MCF 10A (cell line): ENCODE measurements at regions not wholly inside any gene's neighbourhood (a gene's known extent, or its start where the extent isn't known, plus 50 kb on each side); places are given as distances from the start of the nearest gene placed in this dataset.
A peak's percentile ranks its signal among the peaks of the same experiment; 100 is the strongest.

ENCODE experiments used
- BruUV-seq: library from RNA; stranded (reverse); fragments of 400-500 nt; replicated peaks from 2 replicates; lab custom pipeline; 2021; lab: Mats Ljungman, UMichigan
- CTCF ChIA-PET: fragments of 300-600 bp; sonication (Branson Sonifier 250); formaldehyde crosslinking; extraction: SDS; loops from one replicate; lab custom pipeline; 2021; ENCODE audit warnings: antibody characterized with exemption, inconsistent platforms; lab: Yijun Ruan, JAX
- POLR2A ChIA-PET: fragments of 300-600, 350-650 bp; sonication (Branson Sonifier 250); formaldehyde crosslinking; extraction: SDS; loops from one replicate; lab custom pipeline; 2020; ENCODE audit warnings: antibody characterized with exemption, inconsistent platforms; lab: Yijun Ruan, JAX
- DNase-seq: peaks from one replicate; pipeline ENCODE4 v3.0.0-alpha.2; 2018; ENCODE audit not compliant: unreplicated experiment
- H3K27ac Mint-ChIP-seq: one replicate; pipeline ENCODE4 v1.8.0; 2022; ENCODE audit warnings: mild to moderate bottlenecking, low read depth, mixed read lengths; ENCODE audit not compliant: unreplicated experiment
- H3K27me3 Mint-ChIP-seq: one replicate; pipeline ENCODE4 v1.8.0; 2022; ENCODE audit warnings: mixed read lengths; ENCODE audit not compliant: insufficient read depth, unreplicated experiment
- H3K36me3 Mint-ChIP-seq: one replicate; pipeline ENCODE4 v1.8.0; 2022; ENCODE audit warnings: mild to moderate bottlenecking, moderate library complexity, mixed read lengths; ENCODE audit not compliant: insufficient read depth, unreplicated experiment
- H3K4me1 Mint-ChIP-seq: one replicate; pipeline ENCODE4 v1.8.0; 2022; ENCODE audit warnings: mixed read lengths; ENCODE audit not compliant: insufficient read depth, unreplicated experiment
- H3K4me3 Mint-ChIP-seq: one replicate; pipeline ENCODE4 v1.8.0; 2022; ENCODE audit warnings: mild to moderate bottlenecking, moderate library complexity, mixed read lengths; ENCODE audit not compliant: unreplicated experiment
- H3K9me3 Mint-ChIP-seq: one replicate; pipeline ENCODE4 v1.8.0; 2022; ENCODE audit warnings: mixed read lengths; ENCODE audit not compliant: unreplicated experiment
- CTCF ChIP-seq: fragments of 200-600 bp; IDR thresholded peaks from one replicate; pipeline ENCODE4 v1.8.0; 2022; ENCODE audit warnings: antibody characterized with exemption, mild to moderate bottlenecking; ENCODE audit not compliant: unreplicated experiment
- intact Hi-C: fragments of 100-400 bp; cut with micrococcal nuclease; formaldehyde crosslinking; loops from 2 replicates; pipeline ENCODE4 v1.14.1; 2022

GRCh38 chr10:128530946-128531345 lies 404.7 kb upstream of the MKI67 start:
- Mint-ChIP-seq H3K27ac (no peak overlapping the region), H3K9me3 (no peaks in the 10 kb centered on the region), H3K4me1 (no peaks in the 10 kb centered on the region), H3K36me3 (no peaks in the 10 kb centered on the region), H3K4me3 (no peak overlapping the region), H3K27me3 (peaks cover 47% of the 10 kb centered on the region)
- ChIA-PET POLR2A (no interaction called here), CTCF (interaction anchor here (0.6 to 2.1 kb wide), 12 partner anchors 8 to 1579 kb away, joined by 3 to 8 read pairs (median 4); partner anchors contain the start of gene C10orf143)
- no peak for DNase-seq
- TF ChIP-seq CTCF = no peak
- BruUV-seq = no TSS peak
- intact Hi-C loops = loop anchor here (2.0 kb wide), 1 partner anchor 266 kb away; no protein-coding TSS in a partner anchor

- H3K36me3 Mint-ChIP-seq = no peaks in the 10 kb centered on the region
- no peak for DNase-seq
- H3K27me3 Mint-ChIP-seq = peaks cover 60% of the 10 kb centered on the region
- H3K4me1 Mint-ChIP-seq = no peaks in the 10 kb centered on the region
- intact Hi-C loops = no loop called here
- ChIA-PET POLR2A (no interaction called here), CTCF (interaction anchor here (0.9 to 1.3 kb wide), 4 partner anchors 9 to 271 kb away, joined by 3 to 5 read pairs (median 3); no protein-coding TSS in a partner anchor)
- BruUV-seq = no TSS peak
- H3K9me3 Mint-ChIP-seq = no peaks in the 10 kb centered on the region
- H3K4me3 Mint-ChIP-seq = no peak overlapping the region
- no peak for TF ChIP-seq CTCF
- H3K27ac Mint-ChIP-seq = no peak overlapping the region
These were observed 408.5 kb upstream of the MKI67 start for GRCh38 chr10:128534686-128535085.

GRCh38 chr10:128536259-128536658 lies 410.0 kb upstream of the MKI67 start:
- no peaks in the 10 kb centered on the region for H3K36me3 Mint-ChIP-seq
- DNase-seq = no peak
- no peak for TF ChIP-seq CTCF
- H3K4me1 Mint-ChIP-seq = no peaks in the 10 kb centered on the region
- BruUV-seq = no TSS peak
- ChIA-PET POLR2A (no interaction called here), CTCF (no interaction called here)
- intact Hi-C loops = no loop called here
- no peak overlapping the region for H3K27ac Mint-ChIP-seq
- H3K27me3 Mint-ChIP-seq = peaks cover 62% of the 10 kb centered on the region
- no peaks in the 10 kb centered on the region for H3K9me3 Mint-ChIP-seq
- no peak overlapping the region for H3K4me3 Mint-ChIP-seq

GRCh38 chr10:128537834-128538330 lies 411.7 kb upstream of the MKI67 start:
- H3K36me3 Mint-ChIP-seq = no peaks in the 10 kb centered on the region
- POLR2A ChIA-PET = interaction anchor here (0.6 to 0.7 kb wide), 2 partner anchors 61 to 549 kb away, joined by 3 read pairs; no protein-coding TSS in a partner anchor
- CTCF ChIA-PET = interaction anchor here (0.7 to 1.6 kb wide), 3 partner anchors 9 to 281 kb away, joined by 4 to 9 read pairs (median 5); no protein-coding TSS in a partner anchor
- peaks cover 49% of the 10 kb centered on the region for H3K27me3 Mint-ChIP-seq
- peak; percentile 6 for DNase-seq
- no peak overlapping the region for H3K27ac Mint-ChIP-seq
- intact Hi-C loops = no loop called here
- H3K4me1 Mint-ChIP-seq = no peaks in the 10 kb centered on the region
- no peak overlapping the region for H3K4me3 Mint-ChIP-seq
- no peak for TF ChIP-seq CTCF
- H3K9me3 Mint-ChIP-seq = no peaks in the 10 kb centered on the region
- BruUV-seq = no TSS peak
